T1000 (cell line): ENCODE measurements at regions not wholly inside any gene's neighbourhood (a gene's known extent, or its start where the extent isn't known, plus 50 kb on each side); places are given as distances from the start of the nearest gene placed in this dataset.
A peak's percentile ranks its signal among the peaks of the same experiment; 100 is the strongest.

Experiments used
- DNase-seq: peaks from one replicate; lab custom pipeline; 2025; ENCODE audit warnings: mixed read lengths; lab: John Stamatoyannopoulos, UW

GRCh38 chr4:46594661-46595060 is 204.7 kb upstream of the GABRA2 start:
- no peak for DNase-seq

- no peak for DNase-seq
Measured at GRCh38 chr4:46586566-46586965, 196.6 kb upstream of the GABRA2 start.

- no peak for DNase-seq
Measured at GRCh38 chr4:46581677-46582076, 191.7 kb upstream of the GABRA2 start.

GRCh38 chr4:46554760-46555465 is 165.0 kb upstream of the GABRA2 start:
- DNase-seq = no peak

GRCh38 chr4:46550471-46550870 is 160.5 kb upstream of the GABRA2 start:
- no peak for DNase-seq

- DNase-seq = no peak
Measured at GRCh38 chr4:46549125-46549524, 159.2 kb upstream of the GABRA2 start.

GRCh38 chr4:46524751-46525150 is 134.8 kb upstream of the GABRA2 start:
- no peak for DNase-seq

GRCh38 chr4:46520361-46520760 is 130.4 kb upstream of the GABRA2 start:
- no peak for DNase-seq

GRCh38 chr4:46515940-46516339 is 126.0 kb upstream of the GABRA2 start:
- DNase-seq = no peak

GRCh38 chr4:46508216-46508615 is 118.3 kb upstream of the GABRA2 start:
- DNase-seq = no peak

- peak; percentile 33 for DNase-seq
Measured at GRCh38 chr4:46506876-46507275, 116.9 kb upstream of the GABRA2 start.

GRCh38 chr4:46505131-46505530 is 115.2 kb upstream of the GABRA2 start:
- DNase-seq = no peak

- DNase-seq = no peak
Measured at GRCh38 chr4:46503739-46504138, 113.8 kb upstream of the GABRA2 start.

GRCh38 chr4:46492394-46492793 is 102.5 kb upstream of the GABRA2 start:
- DNase-seq = no peak

- DNase-seq = no peak
Measured at GRCh38 chr4:46491455-46491854, 101.5 kb upstream of the GABRA2 start.

GRCh38 chr4:46484881-46485280 is 95.0 kb upstream of the GABRA2 start:
- DNase-seq = no peak

- no peak for DNase-seq
Measured at GRCh38 chr4:46462733-46463132, 72.8 kb upstream of the GABRA2 start.

GRCh38 chr4:46459308-46459707 is 69.4 kb upstream of the GABRA2 start:
- DNase-seq = no peak

- DNase-seq = no peak
Measured at GRCh38 chr4:46450556-46450955, 60.6 kb upstream of the GABRA2 start.

GRCh38 chr4:46445710-46446314 is 55.9 kb upstream of the GABRA2 start:
- DNase-seq = no peak

- DNase-seq = no peak
Measured at GRCh38 chr4:46444318-46445000, 54.5 kb upstream of the GABRA2 start.

GRCh38 chr4:46442963-46443362 is 53.0 kb upstream of the GABRA2 start:
- DNase-seq = no peak

GRCh38 chr4:46441136-46441859 is 51.4 kb upstream of the GABRA2 start:
- no peak for DNase-seq
